Gastroesophageal sphincter (tissue), 4 donors: ENCODE measurements at regions not wholly inside any gene's neighbourhood (a gene's known extent, or its start where the extent isn't known, plus 50 kb on each side); places are given as distances from the start of the nearest gene placed in this dataset.

Experiments
- ATAC-seq: fragments of 150-250 bp; one replicate; pipeline ENCODE4 v1.9.1; 2016; ENCODE audit warnings: mild to moderate bottlenecking, moderate library complexity
- H3K27ac ChIP-seq, 4 donors: fragments of 200-600 bp; sonication (generic) in 3 of 4; 1 replicate in 3 of 4; 2 replicates in 1 of 4; pipeline ENCODE4 v1.5.1; 2016 to 2019
- H3K27me3 ChIP-seq: fragments of 200-600 bp; sonication (generic); one replicate; pipeline ENCODE4 v1.5.1; 2019
- H3K36me3 ChIP-seq, 2 donors: fragments of 200-600 bp; sonication (generic); one replicate each; pipeline ENCODE4 v1.5.1; 2019; ENCODE audit warnings: control low read depth in 1 of 2
- H3K4me1 ChIP-seq, 3 donors: fragments of 200-600 bp; sonication (generic); 1 replicate in 2 of 3; 2 replicates in 1 of 3; pipeline ENCODE4 v1.5.1; 2016 to 2019; ENCODE audit warnings: control low read depth in 2 of 3
- H3K4me3 ChIP-seq, 2 donors: fragments of 200-600 bp; sonication (generic); one replicate each; pipeline ENCODE4 v1.5.1; 2019; ENCODE audit warnings: mild to moderate bottlenecking in 1 of 2, moderate library complexity in 1 of 2
- H3K9me3 ChIP-seq, 3 donors: fragments of 200-600 bp; sonication (generic); one replicate each; pipeline ENCODE4 v1.5.1; 2017 to 2019; ENCODE audit warnings: control low read depth in 2 of 3
- EP300 ChIP-seq: sonication (generic); formaldehyde crosslinking; IDR thresholded peaks from one replicate; pipeline ENCODE4 v1.6.1; 2017; ENCODE audit warnings: antibody characterized with exemption, mild to moderate bottlenecking
- POLR2A ChIP-seq, 2 donors: fragments of 450-650 bp; IDR thresholded peaks; one replicate each; pipeline ENCODE4 v1.6.1; 2017; ENCODE audit warnings: antibody characterized with exemption in 2 of 2, mild to moderate bottlenecking in 2 of 2, moderate library complexity in 1 of 2
- POLR2AphosphoS5 ChIP-seq: sonication (generic); formaldehyde crosslinking; IDR thresholded peaks from one replicate; pipeline ENCODE4 v1.6.1; 2017; ENCODE audit warnings: antibody characterized with exemption
- WGBS, 2 donors: methylation state at CpG; one replicate each; pipeline ENCODE4 v1.1.5; 2018; ENCODE audit warnings: low coverage in 1 of 2; 5-methylcytosine and 5-hydroxymethylcytosine counted together
- TF ChIP-seq, protein P1 (sequence below), 4 experiments: fragments of 200-600 bp in 2 of 4; fragments of 450-650 bp in 2 of 4; sonication (generic) in 1 of 4; IDR thresholded peaks; one replicate each; pipeline ENCODE4 v1.5.1; 2017 to 2019; ENCODE audit warnings: antibody characterized with exemption in 4 of 4, mild to moderate bottlenecking in 2 of 4, moderate library complexity in 2 of 4

DNA sequence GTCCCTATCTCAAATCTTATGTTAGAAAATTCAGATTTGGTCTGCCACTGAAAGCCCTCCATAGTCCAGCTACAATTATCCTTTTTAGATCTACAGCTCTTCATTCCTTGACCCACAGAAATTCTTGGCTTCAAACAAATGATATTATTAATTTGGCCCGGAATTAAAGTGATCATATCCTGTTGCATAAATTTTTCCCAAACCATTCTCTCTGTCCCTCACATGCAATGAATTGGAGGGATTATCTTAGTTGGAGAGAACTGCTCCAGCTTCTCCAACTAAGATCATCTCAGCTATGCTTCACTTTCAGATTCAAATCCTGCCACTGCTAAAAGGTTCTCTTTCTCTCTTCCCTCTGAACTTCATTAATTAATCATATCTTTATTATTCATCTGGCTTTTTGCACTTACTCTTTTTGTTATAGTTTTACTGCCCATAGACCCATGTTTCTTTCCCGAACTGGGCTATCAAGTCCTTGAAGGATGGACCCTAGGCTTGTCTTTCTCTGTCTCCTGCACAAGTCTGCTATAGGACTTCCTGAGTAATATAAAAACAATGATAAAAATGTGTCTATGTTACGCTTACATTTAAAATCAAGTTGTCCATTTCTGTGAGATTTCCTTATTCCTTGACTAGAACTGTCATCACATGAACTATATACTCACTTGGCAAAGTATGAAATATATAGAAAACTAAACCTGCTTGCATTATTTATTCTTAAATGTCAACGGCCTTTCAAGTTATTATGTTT lies 493.9 kb upstream of the MARCKS start:
- Histone ChIP-seq H3K27me3 (no peaks in the 10 kb centered on the region), H3K9me3 (no peaks in the 10 kb centered on the region), H3K27ac (no peak overlapping the region), H3K4me3 (no peak overlapping the region), H3K36me3 (no peaks in the 10 kb centered on the region), H3K4me1 (peaks cover 0 to 6% (median 0%) of the 10 kb centered on the region in 3 donors)
- WGBS, 2 donors = 80 to 93% methylated on average over 4 of the region's 4 CpGs
- TF ChIP-seq EP300 (no peak), POLR2A (IDR thresholded peaks at IDR 0.05) (no peak), POLR2AphosphoS5 (no peak)
- TF ChIP-seq, protein P1, sequence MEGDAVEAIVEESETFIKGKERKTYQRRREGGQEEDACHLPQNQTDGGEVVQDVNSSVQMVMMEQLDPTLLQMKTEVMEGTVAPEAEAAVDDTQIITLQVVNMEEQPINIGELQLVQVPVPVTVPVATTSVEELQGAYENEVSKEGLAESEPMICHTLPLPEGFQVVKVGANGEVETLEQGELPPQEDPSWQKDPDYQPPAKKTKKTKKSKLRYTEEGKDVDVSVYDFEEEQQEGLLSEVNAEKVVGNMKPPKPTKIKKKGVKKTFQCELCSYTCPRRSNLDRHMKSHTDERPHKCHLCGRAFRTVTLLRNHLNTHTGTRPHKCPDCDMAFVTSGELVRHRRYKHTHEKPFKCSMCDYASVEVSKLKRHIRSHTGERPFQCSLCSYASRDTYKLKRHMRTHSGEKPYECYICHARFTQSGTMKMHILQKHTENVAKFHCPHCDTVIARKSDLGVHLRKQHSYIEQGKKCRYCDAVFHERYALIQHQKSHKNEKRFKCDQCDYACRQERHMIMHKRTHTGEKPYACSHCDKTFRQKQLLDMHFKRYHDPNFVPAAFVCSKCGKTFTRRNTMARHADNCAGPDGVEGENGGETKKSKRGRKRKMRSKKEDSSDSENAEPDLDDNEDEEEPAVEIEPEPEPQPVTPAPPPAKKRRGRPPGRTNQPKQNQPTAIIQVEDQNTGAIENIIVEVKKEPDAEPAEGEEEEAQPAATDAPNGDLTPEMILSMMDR (IDR thresholded peaks at IDR 0.05) = no peak
- ATAC-seq = no peak

DNA sequence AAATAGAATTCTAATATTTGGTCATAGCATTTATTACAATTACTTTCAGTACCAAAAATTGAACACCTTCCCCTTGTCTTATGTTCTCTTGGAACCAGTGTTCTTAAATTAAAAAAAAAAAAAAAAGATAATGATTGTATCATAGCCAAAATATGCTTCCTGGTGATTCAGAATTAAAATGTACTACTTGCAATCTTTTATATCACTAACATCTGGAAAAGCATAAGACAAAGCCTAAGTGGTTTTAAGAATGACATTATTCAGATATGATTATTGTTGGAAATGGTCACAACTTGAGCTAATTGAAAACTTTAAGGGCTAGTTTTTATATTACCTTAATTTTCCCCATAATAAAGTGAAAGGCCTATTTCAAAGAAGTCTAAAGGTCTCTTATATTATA lies 493.3 kb upstream of the MARCKS start:
- no peaks in the 10 kb centered on the region for H3K9me3 ChIP-seq
- no peak overlapping the region for H3K27ac ChIP-seq
- no peaks in the 10 kb centered on the region for H3K27me3 ChIP-seq
- TF ChIP-seq EP300 (no peak), POLR2A (IDR thresholded peaks at IDR 0.05) (no peak), POLR2AphosphoS5 (no peak)
- TF ChIP-seq, protein P1 (IDR thresholded peaks at IDR 0.05) = no peak
- peaks cover 0 to 6% (median 0%) of the 10 kb centered on the region in 3 donors for H3K4me1 ChIP-seq
- H3K36me3 ChIP-seq = no peaks in the 10 kb centered on the region
- H3K4me3 ChIP-seq = no peak overlapping the region
- no peak for ATAC-seq

DNA sequence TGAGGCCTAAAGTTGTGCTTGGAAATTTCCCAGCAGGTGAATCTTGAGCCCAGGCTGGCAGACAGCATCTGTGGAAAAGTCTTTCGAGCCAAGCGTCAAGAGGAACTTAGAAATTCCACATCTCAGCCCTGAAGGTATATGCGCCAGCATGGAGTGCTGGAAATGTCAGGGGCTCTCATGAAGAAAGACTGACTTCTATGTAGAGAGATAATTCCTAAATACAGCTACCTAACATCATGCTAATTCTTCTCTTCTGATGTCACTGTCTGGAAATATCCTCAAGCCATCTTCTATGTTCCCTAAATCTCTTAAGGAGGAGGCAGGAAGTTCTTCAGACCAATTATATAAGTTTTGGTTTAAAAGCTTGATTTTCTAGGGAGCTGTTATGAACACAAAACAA lies 492.4 kb upstream of the MARCKS start:
- WGBS, 2 donors = 64 to 89% methylated on average over 3 of the region's 3 CpGs
- Histone ChIP-seq H3K4me3 (no peak overlapping the region), H3K4me1 (peaks cover 0 to 5% (median 0%) of the 10 kb centered on the region in 3 donors), H3K36me3 (no peaks in the 10 kb centered on the region), H3K27me3 (no peaks in the 10 kb centered on the region), H3K27ac (no peak overlapping the region), H3K9me3 (no peaks in the 10 kb centered on the region)
- no peak for TF ChIP-seq POLR2A (IDR thresholded peaks at IDR 0.05)
- no peak for ATAC-seq

DNA sequence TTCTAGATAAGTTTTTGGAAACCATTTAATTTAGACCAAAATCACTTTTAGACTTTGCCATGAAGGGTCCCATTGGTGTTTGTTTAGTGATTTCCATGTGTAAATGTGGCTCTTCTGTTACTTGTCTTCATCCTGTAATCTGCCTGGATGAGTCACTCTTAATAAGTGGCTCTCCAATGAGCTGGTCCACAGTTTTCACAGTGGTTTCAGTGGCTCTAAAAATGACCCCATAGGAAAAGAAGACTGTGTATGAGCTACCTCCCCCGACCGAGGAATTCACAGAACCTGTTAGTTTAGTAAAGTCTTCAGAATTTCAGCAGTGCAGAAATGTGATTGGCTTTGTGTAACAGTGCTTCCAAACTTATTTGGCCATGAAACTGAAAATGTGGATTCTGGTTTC lies 492.0 kb upstream of the MARCKS start:
- H3K4me1 ChIP-seq = peaks cover 0 to under 1% (median 0%) of the 10 kb centered on the region in 3 donors
- no peaks in the 10 kb centered on the region for H3K27me3 ChIP-seq
- ATAC-seq = no peak
- TF ChIP-seq EP300 = no peak
- TF ChIP-seq POLR2A (IDR thresholded peaks at IDR 0.05) = no peak
- TF ChIP-seq POLR2AphosphoS5 = no peak
- TF ChIP-seq, protein P1 (IDR thresholded peaks at IDR 0.05) = no peak
- no peak overlapping the region for H3K4me3 ChIP-seq
- 100% methylated on average over 2 of the region's 2 CpGs; no CpG with 5 or more reads in 1 of the 2 donors for WGBS, 2 donors
- no peak overlapping the region for H3K27ac ChIP-seq
- H3K9me3 ChIP-seq = no peaks in the 10 kb centered on the region
- H3K36me3 ChIP-seq = no peaks in the 10 kb centered on the region

DNA sequence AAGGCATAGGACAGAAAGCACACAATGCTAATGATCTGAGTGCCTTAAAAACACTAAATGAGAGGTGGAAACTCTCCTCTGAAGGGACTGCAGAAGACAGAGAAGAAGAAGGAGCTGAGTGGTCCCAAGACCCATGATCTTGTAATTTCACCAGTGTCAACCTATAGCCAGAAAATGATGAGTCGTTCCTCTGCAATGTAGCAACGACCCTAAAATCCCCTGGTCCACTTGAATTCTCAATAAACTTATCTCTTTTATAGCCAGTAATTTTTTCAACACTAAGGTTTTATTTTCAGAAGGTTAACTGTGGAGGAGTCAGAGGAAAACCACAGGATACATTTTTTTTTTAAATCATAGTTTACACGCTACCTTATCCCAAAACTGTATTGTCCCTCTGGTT lies 490.6 kb upstream of the MARCKS start:
- Histone ChIP-seq H3K27me3 (no peaks in the 10 kb centered on the region), H3K4me3 (no peak overlapping the region), H3K27ac (no peak overlapping the region), H3K9me3 (no peaks in the 10 kb centered on the region), H3K4me1 (no peaks in the 10 kb centered on the region), H3K36me3 (no peaks in the 10 kb centered on the region)
- ATAC-seq = no peak
- no peak for TF ChIP-seq POLR2AphosphoS5
- no peak for TF ChIP-seq EP300
- no peak for TF ChIP-seq POLR2A (IDR thresholded peaks at IDR 0.05)
- TF ChIP-seq, protein P1 (IDR thresholded peaks at IDR 0.05) = no peak
- WGBS, 2 donors = 82 to 90% methylated on average over 2 to 3 of the region's 3 CpGs
